ENCODE measurements at regions not wholly inside any gene's neighbourhood (a gene's known extent, or its start where the extent isn't known, plus 50 kb on each side); places are given as distances from the start of the nearest gene placed in this dataset.

DNA sequence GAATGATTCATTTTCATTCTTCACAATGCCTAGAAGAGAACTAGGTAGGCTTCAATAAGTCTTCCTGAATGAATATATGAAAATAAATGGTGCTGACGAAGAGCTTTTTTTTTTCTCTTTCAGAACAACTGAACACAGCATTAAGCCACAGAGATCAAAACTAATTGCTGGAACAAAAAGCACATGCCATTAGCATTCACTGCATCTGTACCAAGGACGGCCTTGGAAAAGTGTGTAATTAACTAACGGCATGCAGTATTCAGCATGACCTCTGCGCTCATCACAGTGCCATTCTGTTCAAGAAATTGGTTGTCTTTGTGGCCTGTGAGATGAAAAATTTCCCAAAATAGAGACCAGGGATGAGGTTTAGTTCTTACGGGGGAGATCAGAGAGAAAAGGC is 99.3 kb downstream of the NUDT12 start:
- no peak for DNase-seq (ENCODE audit: low read depth in 2 of 2)

DNA sequence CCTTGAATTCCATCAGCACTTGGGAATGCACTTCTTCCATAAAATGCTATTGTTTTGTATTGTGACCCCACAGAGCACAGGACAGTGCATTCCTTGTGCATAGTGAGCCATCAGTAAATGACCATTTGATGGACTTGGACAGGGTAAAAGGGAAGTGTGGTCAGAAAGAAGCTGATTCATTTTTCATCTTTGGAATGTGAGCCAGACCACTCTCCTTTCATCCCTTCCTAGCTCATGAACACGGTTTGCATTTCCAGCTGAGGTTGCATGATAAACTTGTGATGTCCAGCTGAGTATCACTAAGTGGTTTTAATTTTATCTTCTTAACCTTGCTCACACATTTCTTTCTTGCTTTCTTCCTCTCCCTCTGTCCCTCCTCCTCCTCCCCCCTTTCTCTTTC is 101.3 kb downstream of the NUDT12 start:
- no peak for DNase-seq (ENCODE audit: low read depth in 2 of 2)

DNA sequence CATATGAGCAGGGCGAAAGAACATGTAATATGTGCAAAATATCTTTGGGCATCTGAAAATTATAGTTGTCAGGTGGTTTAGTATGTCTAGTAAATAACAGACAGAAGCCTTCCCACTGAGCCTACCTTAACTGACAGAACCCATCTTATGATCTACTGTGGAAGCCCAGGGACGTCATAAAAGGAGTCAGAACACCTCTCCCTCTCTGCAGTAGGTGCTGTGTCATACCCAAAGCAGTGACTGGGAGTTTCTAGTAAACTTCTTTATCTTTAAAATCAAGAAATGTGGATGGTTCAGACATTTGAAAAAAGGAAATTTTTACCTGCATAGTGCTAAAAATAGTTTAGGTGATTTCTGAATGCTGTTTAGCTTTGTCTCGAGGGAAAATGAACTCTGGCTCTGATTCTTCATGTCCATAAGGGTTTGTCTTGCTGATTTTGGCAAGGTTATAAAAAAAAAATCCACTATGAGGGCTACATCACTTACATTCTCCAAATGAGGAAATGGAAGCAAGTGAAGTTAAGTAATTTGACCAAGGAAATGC is 104.0 kb downstream of the NUDT12 start:
- no peak for DNase-seq (ENCODE audit: low read depth in 2 of 2)

DNA sequence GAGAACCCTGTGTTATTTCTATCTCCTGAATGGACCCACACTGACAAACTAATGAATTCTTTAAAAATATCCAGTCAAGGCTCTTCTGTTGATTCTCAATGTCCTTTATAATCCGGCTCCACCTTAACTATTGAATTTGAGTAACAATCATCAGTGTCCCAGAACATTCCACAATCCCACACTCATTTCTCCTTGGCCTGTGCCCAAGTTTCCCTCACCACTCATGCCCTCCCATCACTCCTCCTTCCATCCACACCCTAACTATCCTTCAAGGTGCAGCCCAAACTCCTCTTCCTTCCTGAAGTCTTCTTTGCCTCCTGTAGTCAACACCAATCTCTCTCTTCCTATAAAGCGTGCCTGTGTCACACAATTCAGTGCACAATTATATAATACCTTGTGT is 106.1 kb downstream of the NUDT12 start:
- no peak for DNase-seq (ENCODE audit: low read depth in 2 of 2)

DNA sequence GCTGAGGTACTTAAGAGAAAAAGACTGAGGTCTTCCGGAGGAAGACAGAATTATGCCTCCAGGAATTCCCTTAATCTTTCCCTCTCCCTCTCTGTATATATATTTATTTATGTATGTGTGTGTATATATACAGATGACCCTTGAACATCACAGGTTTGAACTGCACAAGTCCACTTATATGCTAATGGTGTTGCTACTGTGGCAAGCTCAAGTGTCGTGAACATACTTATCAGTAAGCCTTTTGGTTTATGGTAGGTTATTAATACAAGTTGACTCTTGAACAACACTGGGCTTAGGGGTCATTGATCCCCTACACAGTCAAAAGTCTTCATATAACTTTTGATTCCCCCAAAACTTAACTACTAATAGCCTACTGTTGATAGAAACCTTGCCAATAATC is 106.8 kb downstream of the NUDT12 start:
- no peak for DNase-seq (ENCODE audit: low read depth in 2 of 2)

DNA sequence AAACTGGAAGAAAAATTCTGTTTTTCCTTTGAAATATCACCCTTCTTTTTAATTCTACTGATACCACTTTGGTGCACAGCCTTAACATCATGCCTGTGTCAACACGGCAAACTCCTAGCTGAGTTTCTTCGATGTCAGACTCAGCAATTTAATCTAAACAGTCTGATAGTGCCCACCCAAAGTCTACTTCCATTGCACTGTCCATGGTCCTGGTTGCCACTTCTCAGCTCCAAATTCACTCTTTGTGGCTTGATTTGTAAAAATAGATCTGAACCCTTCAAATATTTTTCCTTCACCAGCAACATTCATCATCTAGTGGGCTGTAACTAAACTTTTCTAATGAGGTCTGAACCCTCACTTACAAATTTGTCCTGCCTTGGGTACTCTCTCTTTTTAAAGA is 107.8 kb downstream of the NUDT12 start:
- no peak for DNase-seq (ENCODE audit: low read depth in 2 of 2)

DNA sequence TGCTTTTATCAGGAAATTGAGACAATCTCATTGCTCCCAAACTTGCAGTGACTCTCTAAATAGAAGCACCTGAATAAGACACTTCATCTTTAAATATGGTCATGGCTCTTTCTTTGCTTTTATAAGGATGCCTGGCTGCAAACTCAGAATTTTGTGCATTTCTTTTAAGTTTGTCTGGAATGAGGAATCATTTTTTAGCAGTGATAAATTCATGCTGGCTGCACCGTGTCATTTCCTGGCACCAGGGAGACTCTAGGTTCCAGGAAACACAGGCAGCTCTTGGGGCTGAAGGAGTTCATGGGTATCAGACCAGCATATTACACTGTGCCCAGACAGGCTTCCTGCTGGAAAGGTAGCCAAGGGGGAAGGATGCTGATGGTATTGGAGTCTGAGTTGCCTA is 109.9 kb downstream of the NUDT12 start:
- DNase-seq (ENCODE audit: low read depth in 2 of 2): no peak

DNA sequence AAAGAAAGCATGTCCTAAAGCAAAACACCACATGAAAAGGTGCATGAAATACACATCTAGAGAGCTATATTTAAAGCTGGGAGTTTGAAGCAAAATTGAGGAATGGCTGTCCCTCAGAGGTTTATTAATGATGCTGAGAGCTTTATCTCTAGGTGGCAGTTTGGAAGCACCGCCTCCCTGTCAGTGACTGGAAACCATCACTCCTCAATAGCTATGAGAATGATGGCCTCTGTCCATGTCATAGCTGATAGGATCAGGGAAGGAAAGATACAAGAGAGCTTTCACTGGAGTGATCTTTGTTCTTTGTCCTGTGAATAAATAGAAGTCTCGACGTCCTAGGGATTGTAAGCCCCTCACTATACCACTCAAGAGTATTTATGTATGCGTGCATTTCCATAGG is 110.5 kb downstream of the NUDT12 start:
- DNase-seq (ENCODE audit: low read depth in 2 of 2): no peak

DNA sequence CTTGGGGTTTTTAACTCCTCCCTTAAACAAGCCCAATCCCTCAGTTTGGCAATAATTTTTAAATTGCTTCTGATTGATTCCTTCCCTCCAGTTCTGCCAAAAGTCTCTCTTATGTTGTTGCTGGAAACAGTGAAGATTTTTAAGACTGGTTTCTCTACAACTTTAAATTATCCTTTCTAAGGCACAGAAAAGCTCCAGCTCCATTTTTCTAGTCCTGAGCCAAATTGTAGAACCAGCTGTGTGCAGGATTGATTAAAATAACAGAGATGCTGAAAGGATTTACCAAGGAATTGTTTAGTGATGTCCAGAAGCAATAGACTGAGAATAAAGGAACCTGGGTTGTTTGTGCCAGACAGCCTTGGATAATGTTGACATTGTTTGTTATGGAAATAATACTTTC is 111.3 kb downstream of the NUDT12 start:
- no peak for DNase-seq (ENCODE audit: low read depth in 2 of 2)

DNA sequence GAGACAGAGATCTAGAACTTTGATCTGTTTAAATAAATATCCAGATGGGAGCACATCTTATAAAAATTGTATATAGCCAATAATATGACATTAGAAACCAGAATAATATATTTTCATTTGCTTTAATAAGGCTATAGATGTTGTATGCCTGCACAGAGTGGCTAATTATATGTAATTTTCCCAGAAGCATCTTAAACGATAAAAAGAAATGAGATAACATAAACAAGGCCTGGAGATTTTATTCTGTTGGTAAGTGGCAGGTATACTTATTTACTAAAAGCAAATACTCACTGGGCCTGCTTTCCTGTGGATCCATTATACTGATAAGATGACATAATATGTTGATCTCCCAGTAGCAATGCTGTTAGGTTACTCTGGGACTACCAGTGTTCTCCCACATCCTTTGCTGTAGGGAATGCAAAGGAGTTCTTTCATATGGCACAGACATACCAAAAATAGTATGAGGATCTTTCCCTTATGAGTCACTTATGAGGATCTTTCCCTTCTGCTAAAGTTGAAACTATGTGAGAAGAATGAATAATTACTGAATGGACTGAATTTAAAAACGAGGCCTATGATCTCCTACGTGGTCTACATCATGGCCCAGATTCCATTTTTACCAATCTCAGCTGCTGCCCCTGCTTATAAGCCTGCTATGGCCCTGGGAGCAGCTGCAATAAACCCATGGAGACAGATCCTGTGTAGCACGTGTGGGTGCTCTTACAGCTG is 112.1 kb downstream of the NUDT12 start:
- peak; percentile 82 to 85 for DNase-seq (ENCODE audit: low read depth in 2 of 2)

DNA sequence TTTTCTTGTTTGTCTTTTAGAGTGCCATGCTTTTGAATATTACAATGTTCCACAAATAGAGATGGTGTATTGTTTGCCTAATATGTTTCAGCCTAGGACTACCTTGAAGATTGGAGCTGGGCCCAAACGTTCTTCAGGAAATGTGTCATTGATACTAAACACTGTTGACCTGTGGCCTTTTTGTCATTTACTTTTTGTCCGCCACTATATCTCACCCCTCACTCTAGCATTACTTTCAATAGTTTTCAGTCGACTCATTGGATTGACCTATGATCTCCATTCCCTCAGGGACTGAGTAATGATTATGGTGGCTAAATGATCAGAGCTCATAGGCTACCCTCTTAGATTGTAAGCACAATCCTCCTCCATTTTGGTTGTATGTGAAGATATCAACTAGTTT is 115.8 kb downstream of the NUDT12 start:
- DNase-seq (ENCODE audit: low read depth in 2 of 2): no peak

DNA sequence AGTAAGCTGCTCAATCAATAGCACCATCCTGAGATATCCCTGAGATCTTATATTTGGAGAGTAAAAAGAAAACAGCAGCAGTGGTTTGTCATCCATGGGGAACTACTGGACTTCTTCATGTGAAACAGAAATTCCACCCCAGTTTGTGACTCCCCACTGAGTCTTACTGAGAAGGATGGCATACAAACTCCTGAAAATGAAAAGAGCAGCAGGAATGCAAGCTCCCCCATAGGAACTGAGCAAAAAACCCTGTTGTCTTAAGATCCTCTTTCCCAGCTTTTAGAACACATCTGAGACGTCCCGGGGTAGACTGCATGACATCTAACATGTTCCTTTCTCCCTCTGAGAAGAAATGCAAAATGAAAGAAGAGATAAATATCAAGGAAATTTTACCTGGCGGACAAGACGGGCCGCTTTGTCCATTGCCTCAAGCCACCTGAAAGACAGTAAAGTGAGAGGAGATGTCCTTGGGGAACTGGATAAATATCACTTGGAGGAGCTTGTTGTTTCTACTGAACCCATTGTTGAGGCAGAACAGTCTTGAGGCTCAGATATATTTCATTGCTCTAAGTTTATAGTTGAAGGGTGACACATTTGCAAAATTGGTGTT is 117.1 kb downstream of the NUDT12 start:
- DNase-seq (ENCODE audit: low read depth in 2 of 2): no peak

DNA sequence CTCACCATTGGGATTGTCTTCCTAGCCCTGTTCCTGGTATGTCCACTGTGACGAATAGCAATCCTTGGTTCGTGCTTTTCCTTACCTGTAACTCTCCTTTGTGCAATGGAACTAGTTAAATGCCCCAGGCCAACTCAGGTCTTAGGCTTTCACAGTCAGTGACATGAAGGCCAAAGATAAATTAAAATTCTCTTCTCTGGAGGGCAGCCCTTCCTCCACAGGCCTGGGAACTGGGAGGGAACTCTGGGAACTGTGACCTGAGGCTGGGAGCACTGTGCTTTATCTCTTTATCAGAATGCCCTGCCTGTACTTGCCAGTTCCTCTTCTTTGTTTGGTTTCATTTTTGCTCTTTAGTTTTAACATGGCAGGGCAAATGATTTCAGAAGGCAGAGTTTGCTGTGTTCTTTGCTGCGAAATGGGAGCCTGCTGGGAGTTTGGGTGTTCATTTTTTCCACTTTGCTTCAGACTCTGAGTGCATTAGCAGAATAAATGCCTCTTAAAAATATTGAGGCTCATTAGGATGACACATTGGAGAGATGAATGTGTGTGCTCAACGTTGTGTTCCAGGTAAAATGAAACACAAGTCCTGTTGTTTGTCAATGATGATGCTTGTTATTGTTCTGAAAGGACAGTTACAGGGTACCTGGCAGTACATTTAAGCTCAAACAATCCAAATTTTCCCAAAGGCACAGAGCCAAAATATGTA is 118.1 kb downstream of the NUDT12 start:
- DNase-seq (ENCODE audit: low read depth in 2 of 2): no peak

DNA sequence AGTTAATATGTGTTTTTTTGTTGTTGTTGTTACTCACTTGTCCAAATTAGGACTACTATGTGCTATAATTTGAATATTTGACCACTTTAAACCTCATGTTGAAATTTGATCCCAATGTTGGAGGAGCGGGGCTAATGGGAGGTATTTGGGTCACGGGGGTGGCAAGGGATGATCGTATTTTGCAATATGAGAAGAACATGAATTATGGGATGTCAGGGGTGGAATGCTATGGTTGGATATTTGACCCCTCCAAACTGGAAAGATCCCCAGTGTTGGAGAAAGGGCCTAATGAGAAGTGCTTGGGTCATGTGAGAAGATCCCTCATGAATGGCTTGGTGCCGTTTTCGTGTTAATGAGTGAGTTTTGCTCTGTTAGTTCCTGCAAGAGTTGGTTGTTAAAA is 119.8 kb downstream of the NUDT12 start:
- DNase-seq (ENCODE audit: low read depth in 2 of 2): no peak

DNA sequence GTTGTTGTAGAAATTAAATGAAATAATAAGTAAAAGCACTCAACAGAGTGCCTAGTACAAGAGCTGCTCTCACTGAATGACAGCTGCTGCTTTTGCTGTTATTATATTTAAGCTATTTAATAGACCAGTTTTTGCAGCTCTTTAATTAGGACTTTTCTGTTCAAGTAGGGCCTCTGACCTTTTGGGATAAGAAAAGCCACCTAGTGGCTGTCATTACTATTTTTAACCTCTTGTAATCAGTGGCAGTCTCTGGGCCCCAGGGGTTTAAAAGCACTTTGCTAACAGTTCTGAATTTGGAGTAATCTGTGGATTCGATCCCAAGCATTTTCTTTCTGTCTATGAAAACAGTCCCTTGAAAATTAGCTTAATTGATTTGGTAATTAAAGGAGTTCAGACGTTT is 121.1 kb downstream of the NUDT12 start:
- no peak for DNase-seq (ENCODE audit: low read depth in 2 of 2)

DNA sequence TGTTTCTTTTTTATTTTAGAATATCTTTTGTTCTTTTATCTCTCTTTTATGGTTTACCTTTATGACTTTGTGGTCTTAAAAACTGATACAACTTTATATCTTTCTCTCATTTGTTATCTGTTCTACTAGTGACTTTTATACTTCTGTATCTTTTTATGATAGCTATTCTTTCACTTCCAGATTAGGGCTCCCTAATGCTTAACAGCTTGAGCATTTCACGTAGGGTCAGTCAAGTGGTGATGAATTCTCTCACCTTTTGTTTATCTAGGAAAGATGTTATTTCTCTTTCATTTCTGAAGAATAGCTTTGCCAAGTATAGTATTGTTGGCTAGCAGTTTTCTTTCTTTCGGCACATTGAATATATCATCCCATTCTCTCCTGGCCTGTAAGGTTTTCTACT is 123.6 kb downstream of the NUDT12 start:
- no peak for DNase-seq (ENCODE audit: low read depth in 2 of 2)

DNA sequence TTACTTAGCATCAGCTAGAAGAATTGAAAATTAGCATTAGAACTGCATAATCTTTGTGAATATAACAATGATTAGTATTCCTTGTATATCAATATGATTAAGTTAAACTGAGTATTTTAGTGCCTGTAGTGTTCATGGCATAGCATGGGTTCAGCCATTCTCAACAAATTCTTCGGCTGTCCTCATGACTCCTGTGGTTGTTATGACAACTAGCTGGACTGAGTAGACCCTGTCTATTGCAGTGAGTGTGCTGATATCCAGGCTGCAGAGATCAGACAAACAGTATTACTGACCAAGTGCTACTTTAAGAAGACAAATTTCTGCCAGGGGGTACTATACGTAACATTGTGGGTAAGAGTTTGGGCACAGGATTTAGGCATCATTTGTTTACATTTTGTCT is 125.9 kb downstream of the NUDT12 start:
- DNase-seq (ENCODE audit: low read depth in 2 of 2): no peak

DNA sequence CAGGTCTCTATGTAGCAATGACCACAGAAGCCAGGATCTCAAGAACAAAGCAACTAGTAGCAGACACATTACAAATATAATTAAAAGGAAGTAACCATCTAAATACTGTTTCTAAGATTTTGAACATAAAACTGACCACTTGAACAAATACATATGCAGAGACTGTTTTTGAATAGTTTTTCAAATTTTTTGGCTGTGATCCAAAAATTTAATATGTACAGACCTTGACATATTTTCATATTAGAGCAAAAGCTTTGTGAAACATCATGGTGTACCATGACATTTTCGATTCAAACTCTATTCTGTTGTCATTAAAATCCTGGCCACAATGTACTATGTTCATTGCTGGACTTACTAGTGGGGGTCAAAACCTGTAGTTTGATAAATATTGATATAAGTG is 126.5 kb downstream of the NUDT12 start:
- DNase-seq (ENCODE audit: low read depth in 2 of 2): no peak

DNA sequence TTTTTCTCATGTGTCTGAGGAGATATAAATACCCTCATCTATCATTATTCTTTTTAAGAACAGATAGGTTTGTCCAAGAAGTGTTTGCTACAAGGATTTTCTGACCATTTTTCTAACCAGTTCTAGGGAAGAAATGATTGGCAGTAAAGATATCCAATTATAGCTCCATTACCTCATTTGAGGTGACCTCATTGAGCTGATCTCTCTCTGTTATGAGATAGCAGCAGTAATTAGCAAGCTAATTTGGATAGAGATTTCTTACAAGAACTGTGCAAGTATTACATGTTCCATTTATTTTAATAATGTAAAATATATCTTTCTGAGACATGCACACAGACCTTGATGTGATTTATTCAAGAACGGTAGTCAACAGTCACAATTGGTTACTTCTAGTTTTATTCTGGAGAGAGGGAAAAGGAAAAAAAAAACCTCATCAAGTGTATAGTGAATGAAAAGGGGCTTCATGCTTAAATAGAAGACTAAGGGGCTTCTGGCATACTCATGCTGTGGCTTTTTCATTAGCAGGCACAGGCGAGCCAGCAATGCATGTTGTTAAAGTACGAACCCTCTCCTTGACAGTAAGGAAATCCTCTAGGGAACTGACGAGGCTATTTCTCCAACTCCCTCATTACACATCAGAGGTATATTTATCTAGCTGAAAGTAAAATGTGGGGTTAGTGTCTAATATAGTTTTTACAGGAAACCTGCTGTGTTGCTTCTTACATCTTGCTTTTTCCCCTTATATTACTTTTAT is 127.3 kb downstream of the NUDT12 start:
- DNase-seq (ENCODE audit: low read depth in 2 of 2): no peak

DNA sequence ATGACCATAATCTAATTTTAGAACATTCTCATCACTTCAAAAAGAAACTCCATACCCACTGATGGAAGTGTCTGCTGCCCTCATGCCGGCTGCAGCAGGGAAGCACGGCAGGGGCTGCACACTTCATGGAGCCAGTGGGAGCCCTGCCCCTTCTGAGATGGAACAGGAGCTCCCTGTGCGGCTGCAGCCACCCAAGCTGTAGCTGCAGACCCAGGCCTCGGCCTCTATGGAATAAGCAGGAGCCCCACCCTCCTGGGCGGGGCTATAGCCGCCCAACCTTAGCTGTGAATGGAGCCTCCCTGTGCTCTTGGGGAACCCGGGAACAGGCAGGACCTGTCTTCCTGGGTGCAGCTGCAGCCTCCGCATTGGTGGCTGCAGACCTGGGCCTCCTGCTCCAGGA is 128.5 kb downstream of the NUDT12 start:
- no peak for DNase-seq (ENCODE audit: low read depth in 2 of 2)

DNA sequence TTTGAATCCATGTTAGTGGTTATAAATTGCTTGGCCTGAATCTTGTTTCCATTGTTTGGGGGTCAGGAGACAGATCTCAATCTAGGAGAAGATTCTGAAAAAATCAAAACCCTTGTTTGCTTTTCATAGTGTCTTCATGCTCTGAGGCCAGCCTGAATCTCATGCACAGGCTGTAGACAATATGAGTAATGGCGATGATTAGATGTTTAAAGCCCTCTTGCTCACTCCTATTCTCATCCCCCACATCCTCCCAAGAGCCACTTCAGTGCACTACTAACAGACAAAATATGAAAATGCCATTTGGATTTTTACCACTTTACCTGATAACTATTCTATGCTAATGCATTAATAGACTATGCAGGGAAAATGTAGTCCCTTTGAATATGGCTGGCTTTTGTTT is 129.4 kb downstream of the NUDT12 start:
- no peak for DNase-seq (ENCODE audit: low read depth in 2 of 2)

DNA sequence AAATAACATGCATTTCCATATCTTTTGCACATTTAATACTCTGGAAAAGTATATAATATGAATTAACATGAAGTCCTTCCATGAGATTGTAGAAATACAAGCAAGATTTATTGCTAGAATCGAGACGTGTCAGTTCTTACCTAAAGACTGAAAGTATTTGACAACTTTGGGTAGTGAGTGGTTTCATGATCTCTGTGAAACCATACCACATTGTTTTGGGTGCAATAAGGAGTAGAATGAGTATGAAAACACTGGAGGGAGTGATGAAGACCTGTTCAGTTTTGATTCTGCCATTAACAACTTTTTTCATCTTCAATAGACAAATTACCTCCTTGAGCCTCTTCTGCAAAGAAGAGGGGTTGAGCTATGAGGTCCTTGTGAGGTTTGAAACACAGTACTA is 133.7 kb downstream of the NUDT12 start:
- DNase-seq (ENCODE audit: low read depth in 2 of 2): no peak
